ENCODE measurements at regions not wholly inside any gene's neighbourhood (a gene's known extent, or its start where the extent isn't known, plus 50 kb on each side); places are given as distances from the start of the nearest gene placed in this dataset.

- no peak for TF ChIP-seq POLR2A (IDR thresholded peaks at IDR 0.05)
- TF ChIP-seq CTCF (IDR thresholded peaks at IDR 0.05): no peak
- no peak for TF ChIP-seq EP300 (IDR thresholded peaks at IDR 0.05)
These were observed 176.9 kb upstream of the SOX2 start for GRCh38 chr3:181534781-181535221.
